Activated CD4-positive, alpha-beta T cell treated with anti-CD3 and anti-CD28 coated beads, Interleukin-2, amount 10 ng/mL, durations not matched to agents 24 days and 14 days (primary cell): ENCODE measurements at regions not wholly inside any gene's neighbourhood (a gene's known extent, or its start where the extent isn't known, plus 50 kb on each side); places are given as distances from the start of the nearest gene placed in this dataset.

ENCODE experiments used
- DNase-seq: peaks from one replicate; pipeline ENCODE4 v3.0.0; 2022
- H3K27ac Mint-ChIP-seq: one replicate; pipeline ENCODE4 v1.8.0; 2022; ENCODE audit warnings: mild to moderate bottlenecking, mixed read lengths
- H3K27me3 Mint-ChIP-seq: one replicate; pipeline ENCODE4 v1.8.0; 2022; ENCODE audit warnings: mixed read lengths
- H3K36me3 Mint-ChIP-seq: one replicate; pipeline ENCODE4 v1.8.0; 2022; ENCODE audit warnings: low read depth, mild to moderate bottlenecking, mixed read lengths
- H3K4me1 Mint-ChIP-seq: one replicate; pipeline ENCODE4 v1.8.0; 2021; ENCODE audit warnings: mixed read lengths
- H3K4me3 Mint-ChIP-seq: one replicate; pipeline ENCODE4 v1.8.0; 2022; ENCODE audit warnings: mild to moderate bottlenecking, moderate library complexity, mixed read lengths
- H3K9me3 Mint-ChIP-seq: one replicate; pipeline ENCODE4 v1.8.0; 2021; ENCODE audit warnings: mixed read lengths
- intact Hi-C: fragments of 100-400 bp; cut with micrococcal nuclease; formaldehyde crosslinking; loops from one replicate; pipeline ENCODE4 v1.15.1; 2023

DNA sequence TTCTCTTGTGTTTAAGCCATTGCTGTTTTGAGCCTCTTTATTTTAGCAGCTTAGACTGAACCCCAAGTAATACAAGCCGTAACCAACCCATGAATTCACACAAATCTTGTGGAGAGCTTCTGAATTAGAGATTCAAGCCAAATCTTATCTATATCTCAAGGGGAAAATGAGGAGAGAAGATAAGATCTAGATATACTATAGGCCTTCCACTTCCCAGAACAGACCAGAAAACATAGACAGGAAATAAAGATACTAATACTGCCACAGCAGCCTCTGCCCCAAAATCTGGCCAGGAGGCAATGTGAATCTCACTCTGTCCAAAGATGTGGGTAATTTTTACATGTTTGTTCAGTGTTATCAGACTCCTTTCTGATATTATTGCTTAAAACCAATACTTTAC, 307.2 kb downstream of the PTEN start:
- Mint-ChIP-seq H3K4me3 (no peak overlapping the region), H3K4me1 (peaks cover 32% of the 10 kb centered on the region), H3K9me3 (peaks cover 30% of the 10 kb centered on the region), H3K27me3 (peaks cover 12% of the 10 kb centered on the region), H3K27ac (no peak overlapping the region), H3K36me3 (peaks cover 12% of the 10 kb centered on the region)
- DNase-seq = no peak
- intact Hi-C loops = no loop called here

DNA sequence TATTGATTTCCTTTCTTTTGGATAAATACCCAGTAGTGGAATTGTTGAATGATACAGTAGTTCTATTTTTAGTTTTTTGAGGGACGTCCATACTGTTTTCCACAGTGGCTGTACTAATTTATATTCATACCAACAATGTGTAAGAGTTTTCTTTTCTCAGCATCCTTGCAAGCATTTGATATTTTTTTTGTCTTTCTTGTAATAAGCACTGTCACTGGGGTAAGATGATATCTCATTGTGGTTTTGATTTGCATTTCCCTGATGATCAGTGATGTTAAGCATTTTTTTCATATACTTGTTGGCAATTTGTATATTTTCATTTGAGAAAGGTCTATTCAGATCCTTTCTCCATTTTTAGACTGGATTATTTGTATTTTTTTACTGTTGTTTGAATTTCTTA, 308.7 kb downstream of the PTEN start:
- Mint-ChIP-seq H3K27ac (no peak overlapping the region), H3K27me3 (peaks cover 15% of the 10 kb centered on the region), H3K9me3 (peaks cover 40% of the 10 kb centered on the region), H3K4me1 (peaks cover 30% of the 10 kb centered on the region), H3K4me3 (no peak overlapping the region), H3K36me3 (peaks cover 12% of the 10 kb centered on the region)
- intact Hi-C loops = no loop called here
- no peak for DNase-seq

DNA sequence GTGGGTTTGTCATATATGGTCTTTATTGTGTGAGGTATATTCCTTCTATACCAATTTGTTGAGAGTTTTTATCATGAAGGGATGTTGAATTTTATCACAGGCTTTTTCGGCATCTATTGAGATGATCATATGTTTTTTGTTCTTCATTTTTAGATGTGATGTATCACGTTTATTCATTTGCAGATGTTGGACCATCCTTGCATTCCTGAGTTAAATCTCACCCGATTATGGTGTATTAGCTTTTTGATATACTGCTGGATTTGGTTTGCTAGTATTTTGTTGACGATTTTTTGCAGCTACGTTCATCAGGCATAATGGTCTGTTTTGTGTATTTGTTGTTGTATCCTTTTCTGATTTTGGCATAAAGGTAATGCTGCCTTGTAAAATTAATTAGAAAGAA, 311.0 kb downstream of the PTEN start:
- intact Hi-C loops = no loop called here
- Mint-ChIP-seq H3K4me3 (no peak overlapping the region), H3K27me3 (peaks cover 21% of the 10 kb centered on the region), H3K9me3 (peaks cover 50% of the 10 kb centered on the region), H3K27ac (no peak overlapping the region), H3K36me3 (peaks cover 10% of the 10 kb centered on the region), H3K4me1 (peaks cover 25% of the 10 kb centered on the region)
- DNase-seq = no peak

DNA sequence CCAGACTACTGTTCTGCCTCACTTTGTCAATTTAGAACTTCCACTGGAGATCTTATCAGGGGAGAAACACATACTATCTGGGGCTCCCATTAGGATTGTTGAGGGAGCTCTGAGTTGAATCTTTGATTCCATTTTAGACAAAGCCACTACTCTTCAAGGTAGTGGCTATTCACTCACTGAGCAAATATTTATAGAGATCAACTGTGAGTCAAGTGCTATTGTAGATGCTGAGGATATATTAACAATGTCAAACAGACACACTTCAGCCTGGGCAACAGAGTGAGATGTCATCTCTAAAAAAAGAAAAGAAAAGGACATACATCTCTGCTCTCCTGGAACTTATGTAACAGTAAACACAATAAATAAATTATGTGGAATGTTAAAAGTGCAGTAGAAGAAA, 315.3 kb downstream of the PTEN start:
- Mint-ChIP-seq H3K36me3 (peaks cover 10% of the 10 kb centered on the region), H3K27me3 (peaks cover 21% of the 10 kb centered on the region), H3K4me1 (no peaks in the 10 kb centered on the region), H3K4me3 (no peak overlapping the region), H3K9me3 (peaks cover 52% of the 10 kb centered on the region), H3K27ac (no peak overlapping the region)
- intact Hi-C loops = no loop called here
- no peak for DNase-seq

DNA sequence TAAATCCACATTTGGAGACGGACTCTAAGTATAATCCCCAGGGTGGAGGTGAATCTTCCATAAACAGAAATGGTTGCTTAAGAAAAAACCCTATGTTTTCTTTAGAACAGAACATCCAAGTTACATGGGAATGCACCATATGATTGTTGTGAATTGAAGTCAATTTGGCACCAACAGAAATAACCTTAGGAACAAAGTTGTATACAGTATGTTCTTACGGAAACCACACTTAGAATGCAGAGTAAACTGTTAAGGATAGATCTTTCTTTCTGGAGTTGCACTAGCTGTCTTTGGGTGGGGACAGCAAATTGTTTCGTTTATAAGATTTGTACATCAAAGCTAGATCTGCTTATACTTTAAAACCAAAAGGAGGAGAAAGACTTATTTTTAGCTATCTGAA, 316.4 kb downstream of the PTEN start:
- Mint-ChIP-seq H3K4me3 (no peak overlapping the region), H3K27ac (no peak overlapping the region), H3K36me3 (peaks cover 6% of the 10 kb centered on the region), H3K4me1 (no peaks in the 10 kb centered on the region), H3K27me3 (peaks cover 13% of the 10 kb centered on the region), H3K9me3 (peaks cover 44% of the 10 kb centered on the region)
- no peak for DNase-seq
- intact Hi-C loops = no loop called here

DNA sequence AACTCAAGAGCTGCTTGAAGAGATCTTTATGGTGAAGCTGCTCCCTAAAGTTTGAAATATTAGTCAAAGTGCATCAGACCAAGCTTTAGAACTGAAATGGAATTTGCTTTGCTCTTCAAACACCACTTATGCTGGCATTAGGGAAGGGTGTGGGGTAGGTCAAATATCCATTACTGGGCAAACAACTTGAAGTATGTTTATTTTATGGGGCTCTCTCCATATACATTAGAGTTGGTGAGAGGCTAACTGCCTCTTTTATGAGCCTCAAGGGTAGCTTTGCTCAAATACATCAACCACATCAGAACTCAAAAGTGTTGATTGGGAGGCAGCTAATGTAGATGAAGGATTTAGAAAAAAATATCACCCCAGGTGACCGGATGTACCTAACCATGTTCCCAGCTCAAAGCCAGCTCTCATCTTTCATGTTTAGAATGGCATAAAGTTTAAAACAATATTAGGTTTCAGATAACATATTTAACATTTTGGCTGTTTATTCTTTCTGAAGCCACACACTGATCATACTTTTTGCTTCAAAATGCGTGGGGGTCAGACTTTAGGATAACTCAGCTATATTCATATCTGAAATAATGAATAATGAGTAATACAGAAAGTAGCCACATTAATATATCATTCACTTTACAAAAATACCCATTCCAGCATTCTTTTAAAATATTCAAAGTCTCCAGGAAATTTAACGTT, 318.6 kb downstream of the PTEN start:
- intact Hi-C loops = no loop called here
- Mint-ChIP-seq H3K4me3 (no peak overlapping the region), H3K27me3 (peaks cover 9% of the 10 kb centered on the region), H3K27ac (no peak overlapping the region), H3K4me1 (no peaks in the 10 kb centered on the region), H3K36me3 (peaks cover 4% of the 10 kb centered on the region), H3K9me3 (peaks cover 28% of the 10 kb centered on the region)
- no peak for DNase-seq

DNA sequence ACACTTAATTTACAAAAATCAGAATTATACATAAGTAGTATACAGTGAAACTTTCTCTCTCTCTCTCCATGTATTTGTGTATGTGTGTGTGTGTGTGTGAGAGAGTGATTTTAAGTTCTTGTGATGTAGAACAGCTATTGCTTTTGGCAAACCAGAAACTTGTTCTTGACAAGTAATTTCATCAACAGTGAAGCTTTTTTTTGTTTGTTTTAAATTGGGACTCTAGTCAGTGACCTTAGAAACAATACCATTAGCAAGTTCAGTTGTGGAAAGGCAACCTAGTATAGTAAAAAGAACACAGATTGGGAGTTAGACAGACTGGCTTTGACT, 319.1 kb downstream of the PTEN start:
- H3K4me1 Mint-ChIP-seq = no peaks in the 10 kb centered on the region
- intact Hi-C loops = no loop called here
- H3K4me3 Mint-ChIP-seq = no peak overlapping the region

DNA sequence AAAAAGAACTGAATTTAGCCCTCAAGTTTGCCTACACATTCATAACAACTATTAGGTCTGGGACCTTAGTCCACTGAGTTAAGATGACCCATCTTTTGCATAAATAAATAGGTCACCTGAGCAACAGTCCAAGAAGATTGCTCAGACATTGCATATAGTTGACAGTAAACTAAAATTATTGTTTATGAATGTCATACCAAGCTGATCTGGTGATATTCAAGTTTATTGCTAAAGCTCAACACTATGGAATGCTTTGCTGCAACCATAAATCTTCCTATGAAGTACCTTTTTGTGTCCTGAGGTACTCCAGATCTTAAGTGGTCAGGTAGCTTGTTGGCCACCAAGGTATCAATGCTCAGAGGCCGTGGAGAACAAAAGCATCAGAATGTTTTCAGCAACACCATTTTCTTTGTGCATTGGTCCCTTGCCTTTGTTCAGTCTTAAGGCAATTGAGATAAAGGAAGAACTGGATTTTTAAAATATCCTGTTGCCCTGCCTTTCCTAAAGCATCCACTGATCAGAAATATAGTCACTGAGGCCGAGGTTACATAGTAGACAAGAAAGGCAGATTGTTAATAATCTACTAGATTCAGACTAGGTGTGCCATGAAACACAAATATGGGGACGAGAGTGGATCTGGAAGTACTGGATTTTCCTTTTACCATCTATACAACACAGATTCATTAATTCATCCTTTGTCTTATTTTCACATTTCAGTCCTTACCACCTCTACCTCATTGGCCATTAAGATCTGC, 321.3 kb downstream of the PTEN start:
- Mint-ChIP-seq H3K27ac (no peak overlapping the region), H3K9me3 (peaks cover 8% of the 10 kb centered on the region), H3K4me1 (no peaks in the 10 kb centered on the region), H3K4me3 (no peak overlapping the region), H3K36me3 (no peaks in the 10 kb centered on the region), H3K27me3 (peaks cover 9% of the 10 kb centered on the region)
- DNase-seq = no peak
- intact Hi-C loops = no loop called here

More for the DNA sequence above, 319.1 kb downstream of the PTEN start:
- H3K27ac Mint-ChIP-seq = no peak overlapping the region
- DNase-seq = no peak
- peaks cover 2% of the 10 kb centered on the region for H3K36me3 Mint-ChIP-seq
- peaks cover 13% of the 10 kb centered on the region for H3K27me3 Mint-ChIP-seq
- peaks cover 24% of the 10 kb centered on the region for H3K9me3 Mint-ChIP-seq

DNA sequence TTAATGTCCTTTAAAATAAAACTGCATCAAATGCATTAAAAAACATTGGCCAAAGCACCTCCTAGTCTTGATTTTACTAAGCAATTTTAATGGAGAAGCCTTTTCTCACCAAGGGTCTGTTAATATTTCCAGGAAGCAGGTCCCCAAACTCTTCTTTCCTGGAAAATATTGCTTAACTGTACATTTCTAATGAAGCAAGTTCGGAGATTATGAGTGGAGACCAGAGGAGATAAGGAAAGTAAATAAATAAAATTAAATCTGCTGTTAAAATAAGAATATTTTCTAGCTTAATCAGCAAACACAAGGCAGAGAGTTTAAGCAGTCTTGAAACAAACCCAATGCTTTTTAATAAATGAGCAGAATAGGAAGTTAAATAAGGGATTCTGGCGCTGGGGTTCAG, 322.4 kb downstream of the PTEN start:
- intact Hi-C loops = no loop called here
- Mint-ChIP-seq H3K4me3 (no peak overlapping the region), H3K4me1 (peaks cover 2% of the 10 kb centered on the region), H3K27me3 (peaks cover 9% of the 10 kb centered on the region), H3K36me3 (no peaks in the 10 kb centered on the region), H3K9me3 (peaks cover 8% of the 10 kb centered on the region), H3K27ac (no peak overlapping the region)
- DNase-seq = no peak

DNA sequence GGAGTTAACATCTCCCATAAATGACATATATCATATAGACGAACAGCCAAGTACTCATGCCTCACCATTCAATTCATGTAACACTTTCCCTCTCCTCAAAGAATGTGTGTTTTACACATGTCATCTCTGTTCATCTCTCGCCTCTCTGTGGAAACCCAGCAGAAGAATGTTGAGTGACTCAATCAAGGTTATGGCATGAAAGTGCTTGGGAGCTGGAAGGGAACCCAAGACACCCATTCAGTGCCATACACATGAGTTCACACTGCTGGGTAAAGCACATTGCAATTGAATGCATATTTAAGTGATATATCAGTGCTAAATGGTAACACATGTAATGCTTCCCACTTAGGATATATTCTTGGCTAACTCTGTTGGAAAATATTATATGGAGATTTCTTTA, 322.9 kb downstream of the PTEN start:
- Mint-ChIP-seq H3K9me3 (peaks cover 8% of the 10 kb centered on the region), H3K4me1 (peaks cover 2% of the 10 kb centered on the region), H3K36me3 (no peaks in the 10 kb centered on the region), H3K27ac (no peak overlapping the region), H3K4me3 (no peak overlapping the region), H3K27me3 (peaks cover 9% of the 10 kb centered on the region)
- intact Hi-C loops = no loop called here
- DNase-seq = no peak

DNA sequence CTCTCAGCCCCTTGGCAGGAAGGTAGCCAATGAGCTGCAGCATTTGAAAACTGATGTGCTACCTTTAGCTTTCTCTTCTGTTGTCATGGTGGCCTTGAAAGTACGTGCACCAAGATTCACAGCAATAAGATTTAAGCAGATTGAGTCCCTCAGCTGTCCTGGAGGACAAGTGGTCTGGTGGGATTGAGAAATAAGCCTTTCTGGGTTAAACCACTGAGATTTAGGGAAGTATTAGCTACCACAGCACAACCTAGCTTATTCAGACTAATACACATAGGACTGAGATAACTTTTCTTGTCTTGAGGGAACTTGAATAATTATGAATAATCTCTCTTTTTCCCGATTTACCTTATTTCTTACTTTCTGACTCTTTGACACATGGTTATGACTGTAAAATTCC, 324.0 kb downstream of the PTEN start:
- intact Hi-C loops = no loop called here
- Mint-ChIP-seq H3K27me3 (peaks cover 9% of the 10 kb centered on the region), H3K4me1 (peaks cover 2% of the 10 kb centered on the region), H3K36me3 (no peaks in the 10 kb centered on the region), H3K9me3 (peaks cover 8% of the 10 kb centered on the region), H3K4me3 (no peak overlapping the region), H3K27ac (no peak overlapping the region)
- no peak for DNase-seq

DNA sequence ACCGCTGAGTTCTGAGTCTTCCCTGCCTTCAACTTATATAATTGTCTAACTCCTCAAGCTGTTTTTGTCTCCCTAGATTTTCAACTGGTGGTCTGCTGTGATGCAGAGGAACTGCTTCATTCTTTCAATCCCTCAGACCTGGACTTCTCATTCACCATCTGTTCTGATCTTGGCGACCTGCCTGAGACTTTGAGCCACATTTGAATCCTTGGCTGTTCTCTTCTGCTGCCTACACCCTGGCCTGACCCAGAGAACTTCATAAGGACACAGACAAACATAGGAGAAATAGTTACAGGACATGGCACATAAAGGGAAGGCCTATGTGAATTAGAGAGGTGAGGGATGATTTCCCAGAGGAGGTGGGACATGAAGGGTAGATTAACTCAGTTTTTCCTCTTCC, 326.7 kb downstream of the PTEN start:
- peaks cover 4% of the 10 kb centered on the region for H3K9me3 Mint-ChIP-seq
- intact Hi-C loops = loop anchor here (5.0 kb wide), 2 partner anchors 38 to 73 kb away; no protein-coding TSS in a partner anchor
- H3K27me3 Mint-ChIP-seq = peaks cover 11% of the 10 kb centered on the region
- H3K4me1 Mint-ChIP-seq = peaks cover 23% of the 10 kb centered on the region
- H3K36me3 Mint-ChIP-seq = no peaks in the 10 kb centered on the region
- DNase-seq = no peak
- H3K4me3 Mint-ChIP-seq = no peak overlapping the region
- no peak overlapping the region for H3K27ac Mint-ChIP-seq

DNA sequence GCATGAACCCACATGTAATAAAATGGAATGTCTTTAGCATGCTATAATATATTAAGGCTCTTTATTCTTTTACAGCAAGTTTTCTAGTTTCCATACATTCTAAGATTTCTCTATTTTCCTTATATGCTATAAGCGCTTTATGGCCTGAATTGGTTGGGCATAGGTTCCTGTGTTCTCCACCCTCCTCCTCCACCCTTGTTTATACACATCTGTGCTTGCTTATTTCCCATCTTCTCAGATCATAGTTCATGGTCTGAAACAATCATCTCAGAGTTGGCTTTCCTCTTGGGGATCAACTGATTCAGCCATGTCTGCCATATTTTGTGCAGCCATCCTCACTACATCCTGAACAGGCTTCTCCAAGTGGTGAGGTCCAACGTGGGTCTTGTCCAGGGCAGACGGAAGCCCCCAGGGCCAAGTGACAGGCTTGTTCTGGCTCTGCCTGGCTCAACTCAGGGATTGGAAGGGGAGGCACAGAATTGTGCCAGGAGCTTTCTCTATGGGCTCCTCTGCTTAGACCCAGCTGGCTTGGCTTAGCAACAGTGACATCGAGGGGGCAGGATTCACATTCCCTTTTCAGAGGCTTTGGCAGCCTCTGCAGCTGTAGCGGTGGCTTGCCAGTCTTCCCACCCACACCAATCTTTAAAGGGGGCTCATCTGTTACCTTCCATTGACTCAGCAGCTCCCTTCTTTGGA, 327.3 kb downstream of the PTEN start:
- H3K9me3 Mint-ChIP-seq = peaks cover 4% of the 10 kb centered on the region
- H3K27me3 Mint-ChIP-seq = peaks cover 11% of the 10 kb centered on the region
- H3K4me1 Mint-ChIP-seq = peaks cover 23% of the 10 kb centered on the region
- H3K27ac Mint-ChIP-seq = no peak overlapping the region
- no peaks in the 10 kb centered on the region for H3K36me3 Mint-ChIP-seq
- DNase-seq = no peak
- intact Hi-C loops = loop anchor here (5.0 kb wide), 2 partner anchors 38 to 73 kb away; no protein-coding TSS in a partner anchor
- H3K4me3 Mint-ChIP-seq = no peak overlapping the region

DNA sequence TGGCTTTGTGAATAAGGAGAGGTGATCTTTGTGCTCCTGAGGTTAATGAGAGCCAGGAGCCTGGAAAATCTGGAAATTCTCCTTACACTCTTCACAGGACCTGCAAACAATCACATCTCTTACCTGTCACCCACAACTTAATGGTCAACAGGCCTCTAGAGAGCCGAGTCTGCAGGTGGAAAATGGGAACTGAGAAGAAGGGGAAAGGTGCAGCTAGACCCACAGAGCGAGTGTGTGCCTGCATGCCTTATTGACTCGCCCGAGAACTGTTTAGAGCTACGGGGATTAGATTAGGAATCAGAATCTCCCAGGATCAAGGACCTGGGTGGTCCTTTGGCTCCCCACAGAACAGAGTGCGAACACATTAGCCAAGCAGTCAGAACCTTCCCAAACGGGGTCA, 329.6 kb downstream of the PTEN start:
- no peak overlapping the region for H3K27ac Mint-ChIP-seq
- no peak for DNase-seq
- no peak overlapping the region for H3K4me3 Mint-ChIP-seq
- intact Hi-C loops = loop anchor here (5.0 kb wide), 2 partner anchors 41 to 76 kb away; no protein-coding TSS in a partner anchor
- peaks cover 25% of the 10 kb centered on the region for H3K4me1 Mint-ChIP-seq
- H3K9me3 Mint-ChIP-seq = peaks cover 13% of the 10 kb centered on the region
- no peaks in the 10 kb centered on the region for H3K36me3 Mint-ChIP-seq
- peaks cover 2% of the 10 kb centered on the region for H3K27me3 Mint-ChIP-seq
